Activated effector memory CD4-positive, alpha-beta T cell treated with anti-CD3 and anti-CD28 coated beads, Interleukin-2, amount 50 U/mL, for 16 hours (primary cell): ENCODE measurements at regions not wholly inside any gene's neighbourhood (a gene's known extent, or its start where the extent isn't known, plus 50 kb on each side); places are given as distances from the start of the nearest gene placed in this dataset.
"Not testable (repeated sequence)": the region's sequence is repeated elsewhere in the genome, so short reads cannot be mapped to it uniquely, and the experiment has no call there.

Experiments
- DNase-seq: peaks from one replicate; pipeline ENCODE4 v3.0.0-alpha.2; 2020

GRCh38 chrX:67213686-67214085 is 330.1 kb upstream of the AR start:
- DNase-seq, result not testable (repeated sequence)

DNA sequence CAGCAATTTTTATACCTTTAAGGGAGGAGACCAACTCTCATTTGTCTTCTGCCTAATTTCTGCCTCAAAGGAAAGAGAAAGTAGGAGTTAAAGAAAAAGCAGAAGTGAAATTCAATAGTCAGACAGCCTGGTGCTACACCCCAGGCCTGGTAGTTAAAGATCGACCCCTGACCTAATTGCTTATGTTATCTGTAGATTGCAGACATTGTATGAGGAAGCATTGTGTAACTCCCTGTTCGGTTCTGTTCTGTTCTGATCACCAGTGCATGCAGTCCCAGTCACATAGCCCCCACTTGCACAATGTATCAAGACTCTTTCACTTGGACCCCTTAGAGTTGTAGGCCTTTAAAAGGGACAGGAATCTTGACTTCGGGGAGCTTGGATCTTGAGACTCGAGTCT is 335.9 kb upstream of the AR start:
- DNase-seq, result no peak

GRCh38 chrX:67159437-67159836 is 384.4 kb upstream of the AR start:
- no peak for DNase-seq

DNA sequence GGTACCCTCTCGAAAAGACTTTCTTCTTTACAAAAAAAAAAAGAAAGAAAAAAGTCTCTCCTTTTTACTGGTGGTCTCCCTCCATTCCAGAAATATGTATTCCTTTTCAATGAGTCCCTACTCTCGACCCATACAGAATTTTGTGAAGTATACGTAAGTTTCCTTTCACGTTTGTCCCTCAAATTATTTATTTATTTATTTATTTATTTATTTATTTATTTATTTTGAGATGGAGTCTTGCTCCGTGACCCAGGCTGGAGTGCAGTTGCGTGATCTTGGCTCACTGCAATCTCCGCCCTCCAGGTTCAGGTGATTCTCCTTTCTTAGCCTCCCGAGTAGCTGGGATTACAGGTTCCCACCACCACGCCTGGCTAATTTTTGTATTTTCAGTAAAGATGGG is 429.2 kb upstream of the AR start:
- DNase-seq, result no peak

GRCh38 chrX:67105758-67106116 is 438.1 kb upstream of the AR start:
- no peak for DNase-seq

DNA sequence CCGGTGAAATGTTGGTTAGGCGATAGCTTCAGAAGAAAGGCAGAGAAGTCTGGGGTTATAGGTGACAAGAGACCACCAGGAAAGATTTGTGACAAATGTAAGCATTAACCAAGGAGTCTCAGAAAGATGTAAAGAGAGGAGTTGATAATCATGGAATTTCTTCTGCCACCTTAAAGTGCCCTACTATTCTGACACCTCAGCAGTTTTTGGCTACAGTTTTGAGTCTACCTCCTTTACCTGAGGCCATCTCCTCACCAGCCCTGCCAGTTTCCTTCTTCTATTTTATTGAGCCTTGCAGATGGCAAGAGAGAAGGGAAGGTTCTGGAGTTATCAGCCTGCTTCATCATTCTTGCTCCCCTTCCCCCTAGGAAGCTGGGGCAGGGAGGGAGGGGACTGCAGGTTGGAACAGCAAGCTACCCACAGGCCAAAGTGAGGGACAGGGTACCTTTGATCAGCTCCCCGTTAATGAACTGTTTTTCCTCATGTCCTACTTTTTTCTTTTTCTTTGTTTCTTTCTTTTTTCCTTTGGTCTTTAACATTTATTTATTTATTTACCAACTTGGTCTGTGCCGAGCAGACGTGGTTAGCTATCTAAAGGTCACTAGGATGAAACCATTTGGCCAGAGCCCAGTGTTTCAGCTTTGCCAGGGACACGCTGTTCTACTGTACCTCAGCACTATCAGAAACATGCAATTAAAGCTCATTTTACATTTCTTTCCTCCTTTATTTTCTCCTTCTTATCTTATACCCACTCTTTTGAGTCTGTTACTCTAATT is 438.7 kb upstream of the AR start:
- no peak for DNase-seq

- DNase-seq, result no peak
Observed at GRCh38 chrX:67100031-67100884, 443.6 kb upstream of the AR start.

GRCh38 chrX:67094061-67094460 is 449.8 kb upstream of the AR start:
- no peak for DNase-seq

DNA sequence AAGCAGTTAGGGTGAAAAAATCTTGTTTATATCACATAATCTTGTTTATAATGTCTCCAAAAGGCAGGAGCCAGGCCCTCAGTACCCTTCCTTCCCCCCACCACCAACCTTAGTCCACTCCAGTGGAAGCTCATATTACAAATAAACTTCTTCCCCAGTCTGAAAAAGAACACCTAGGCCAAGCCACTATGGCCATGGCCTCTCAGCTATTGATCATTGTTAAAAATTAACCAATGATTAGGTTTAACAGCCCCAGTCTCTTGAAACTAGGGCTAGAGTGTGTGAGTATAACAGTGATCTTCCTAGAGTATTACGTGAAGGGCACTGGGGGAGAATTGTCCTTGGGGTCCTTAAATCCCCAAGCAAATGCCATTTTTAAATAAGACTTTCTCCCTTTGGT is 411.9 kb upstream of the EDA2R start:
- no peak for DNase-seq

GRCh38 chrX:67044866-67045265 is 406.0 kb upstream of the EDA2R start:
- no peak for DNase-seq

- no peak for DNase-seq
Observed at GRCh38 chrX:67044029-67044653, 405.3 kb upstream of the EDA2R start.

DNA sequence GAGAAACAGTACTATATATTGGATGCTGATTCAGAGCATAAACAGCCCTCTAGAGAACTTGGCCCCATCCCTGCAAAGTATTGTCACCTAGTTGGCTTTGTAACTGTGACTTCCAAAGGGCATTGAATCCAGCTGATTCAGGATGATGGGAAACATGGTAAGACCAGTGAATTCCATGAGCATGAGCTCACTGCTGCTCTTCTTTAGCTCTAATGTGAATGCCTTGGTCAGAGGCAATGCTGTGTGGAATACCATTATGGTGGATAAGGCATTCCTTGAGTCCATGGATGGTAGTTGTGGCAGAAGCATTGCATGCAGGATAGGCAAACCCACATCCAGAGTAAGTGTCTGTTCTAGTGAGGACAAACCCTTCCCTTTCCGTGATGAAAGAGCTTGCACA is 365.6 kb upstream of the EDA2R start:
- no peak for DNase-seq

DNA sequence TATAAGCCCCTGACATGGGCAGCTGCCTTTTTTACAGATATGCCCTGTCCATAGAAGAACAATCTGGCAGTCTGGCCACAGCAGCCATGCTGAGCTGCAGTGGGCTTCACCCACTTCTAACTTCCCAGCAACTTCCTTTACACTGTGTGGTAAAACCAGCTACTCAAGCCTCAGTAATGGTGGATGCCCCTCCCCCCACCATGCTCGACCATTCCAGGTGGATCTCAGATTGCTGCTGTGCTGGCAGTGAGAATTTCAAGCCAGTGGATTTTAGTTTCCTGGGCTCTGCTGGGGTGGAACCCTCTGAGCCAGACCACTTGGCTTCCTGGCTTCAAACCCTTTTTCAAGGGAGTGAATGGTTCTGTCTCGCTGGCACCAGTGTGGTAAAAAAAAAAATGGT is 355.9 kb upstream of the EDA2R start:
- DNase-seq, result no peak

- DNase-seq, result not testable (repeated sequence)
Observed at GRCh38 chrX:66992077-66992476, 353.2 kb upstream of the EDA2R start.

GRCh38 chrX:66988331-66988730 is 349.5 kb upstream of the EDA2R start:
- DNase-seq, result no peak

DNA sequence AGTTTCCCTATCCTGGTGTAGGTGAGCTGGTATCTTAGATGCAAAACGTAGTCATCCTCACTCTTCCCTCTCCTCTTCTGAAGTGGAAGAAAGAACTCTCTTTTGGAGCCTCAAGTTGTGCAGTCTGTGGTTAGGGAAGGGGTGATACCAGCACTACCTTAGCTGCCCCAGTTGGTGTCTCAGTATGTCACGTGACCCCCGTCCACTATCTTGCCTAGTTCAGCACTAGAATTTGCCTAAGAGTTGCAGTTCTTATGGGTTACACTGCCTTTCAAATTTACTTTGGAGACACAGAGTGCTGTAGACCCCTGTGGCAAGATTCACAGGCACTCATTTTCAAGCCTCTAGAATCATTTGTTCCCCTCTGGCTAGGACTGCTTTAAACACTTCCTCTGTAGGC is 322.8 kb upstream of the EDA2R start:
- DNase-seq, result no peak

DNA sequence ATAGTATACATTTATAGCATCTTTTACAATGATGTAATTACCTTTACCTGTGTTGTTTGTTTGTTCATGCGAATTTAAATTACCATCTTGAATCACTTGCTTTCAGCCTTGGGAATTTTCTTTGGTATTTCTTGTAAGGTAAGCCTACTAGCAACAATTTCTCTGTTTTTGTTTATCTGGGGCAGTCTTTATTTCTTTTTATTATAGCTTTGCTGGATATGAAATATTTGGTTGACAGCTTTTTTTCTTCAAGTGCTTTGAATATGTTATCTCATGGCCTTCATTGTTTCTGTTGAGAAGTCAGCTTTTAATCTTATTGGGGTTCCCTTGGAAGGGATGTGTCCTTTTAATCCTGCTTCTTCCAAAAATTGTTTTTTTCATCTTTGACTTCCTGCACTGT is 292.8 kb upstream of the EDA2R start:
- no peak for DNase-seq

DNA sequence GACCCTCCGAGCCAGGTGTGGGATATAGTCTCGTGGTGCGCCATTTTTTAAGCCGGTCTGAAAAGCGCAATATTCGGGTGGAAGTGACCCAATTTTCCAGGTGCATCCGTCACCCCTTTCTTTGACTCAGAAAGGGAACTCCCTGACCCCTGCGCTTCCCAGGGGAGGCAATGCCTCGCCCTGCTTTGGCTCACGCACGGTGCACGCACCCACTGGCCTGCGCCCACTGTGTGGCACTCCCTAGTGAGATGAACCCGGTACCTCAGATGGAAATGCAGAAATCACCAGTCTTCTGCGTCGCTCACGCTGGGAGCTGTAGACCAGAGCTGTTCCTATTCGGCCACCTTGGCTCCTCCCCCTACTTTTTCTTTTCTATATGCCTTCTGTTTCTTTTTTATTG is 291.6 kb upstream of the EDA2R start:
- DNase-seq, result not testable (repeated sequence)

DNA sequence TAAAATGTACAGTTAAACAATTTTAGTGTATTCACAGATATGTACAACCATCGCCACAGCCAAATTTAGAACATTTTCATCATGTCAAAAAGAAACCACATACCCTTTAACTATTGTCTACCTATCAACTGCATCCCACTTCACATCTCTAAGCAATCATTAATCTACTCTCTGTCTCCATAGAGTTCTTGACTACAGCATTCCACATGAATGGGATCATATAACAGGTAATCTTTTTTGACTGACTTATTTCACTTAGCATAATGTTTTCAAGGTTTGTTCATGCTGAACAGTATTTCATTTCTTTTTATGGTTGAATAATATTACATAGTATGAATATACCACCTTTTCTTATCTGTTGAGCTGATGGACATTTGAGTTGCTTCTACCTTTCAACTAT is 281.4 kb upstream of the EDA2R start:
- DNase-seq, result no peak

GRCh38 chrX:66919280-66919832 is 280.5 kb upstream of the EDA2R start:
- DNase-seq, result no peak

- no peak for DNase-seq
Observed at GRCh38 chrX:66918511-66918910, 279.6 kb upstream of the EDA2R start.

DNA sequence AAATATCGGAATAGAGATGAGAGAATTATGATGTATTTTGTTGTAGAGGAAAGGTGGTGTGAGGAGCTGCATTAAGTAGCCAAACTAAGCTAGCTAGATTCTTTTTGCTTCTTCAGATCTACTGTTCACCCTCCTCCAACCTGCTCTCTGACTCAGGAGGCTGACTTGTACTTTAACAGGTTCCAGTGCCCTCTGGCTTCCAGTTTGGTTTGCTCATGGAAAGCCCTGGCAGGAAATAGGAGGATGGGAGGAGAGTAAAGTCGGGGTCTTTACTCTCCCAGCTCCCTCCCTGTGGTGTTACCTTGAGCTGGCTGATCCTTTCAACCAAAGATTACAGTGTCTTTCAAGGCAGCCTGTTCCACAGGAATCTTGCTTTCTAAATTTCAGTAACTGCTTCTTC is 277.0 kb upstream of the EDA2R start:
- no peak for DNase-seq

DNA sequence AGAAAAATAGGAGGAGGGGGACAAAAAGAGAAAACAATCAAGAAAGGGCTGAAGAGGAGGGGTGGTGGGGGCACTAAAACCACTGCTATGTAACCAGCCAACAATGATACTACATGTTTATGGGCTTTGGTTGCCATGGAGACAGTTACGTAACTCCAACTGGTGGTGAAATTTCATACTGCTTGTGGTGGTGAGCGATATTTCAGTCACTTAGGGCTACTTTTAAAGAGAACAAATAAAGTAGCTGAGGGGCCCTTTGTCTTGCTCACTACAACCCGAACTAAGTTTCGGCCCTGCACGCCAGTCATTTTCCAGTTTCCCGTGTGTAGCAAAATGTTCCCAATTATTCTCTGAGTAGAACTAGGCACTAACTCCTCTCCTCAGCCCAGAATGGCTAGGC is 275.2 kb upstream of the EDA2R start:
- no peak for DNase-seq

- no peak for DNase-seq
Observed at GRCh38 chrX:66912417-66912816, 273.5 kb upstream of the EDA2R start.
